OCI-LY7 (cell line): ENCODE measurements at regions not wholly inside any gene's neighbourhood (a gene's known extent, or its start where the extent isn't known, plus 50 kb on each side); places are given as distances from the start of the nearest gene placed in this dataset.

Source experiments
- EZH2phosphoT487 ChIP-seq: fragments of 200-600 bp; sonication (generic); IDR thresholded peaks from 2 replicates; pipeline ENCODE4 v1.6.1; 2018; ENCODE audit warnings: low read depth, borderline replicate concordance, mild to moderate bottlenecking, mixed run types, antibody characterized with exemption, low read length, moderate library complexity, mixed read lengths
- TF ChIP-seq, protein P1 (sequence below): fragments of 200-600 bp; sonication (generic); conservative IDR thresholded peaks from 2 replicates; pipeline ENCODE4 v1.5.1; 2014; ENCODE audit warnings: mild to moderate bottlenecking, antibody characterized with exemption, low read length, moderate library complexity, mixed read lengths

DNA sequence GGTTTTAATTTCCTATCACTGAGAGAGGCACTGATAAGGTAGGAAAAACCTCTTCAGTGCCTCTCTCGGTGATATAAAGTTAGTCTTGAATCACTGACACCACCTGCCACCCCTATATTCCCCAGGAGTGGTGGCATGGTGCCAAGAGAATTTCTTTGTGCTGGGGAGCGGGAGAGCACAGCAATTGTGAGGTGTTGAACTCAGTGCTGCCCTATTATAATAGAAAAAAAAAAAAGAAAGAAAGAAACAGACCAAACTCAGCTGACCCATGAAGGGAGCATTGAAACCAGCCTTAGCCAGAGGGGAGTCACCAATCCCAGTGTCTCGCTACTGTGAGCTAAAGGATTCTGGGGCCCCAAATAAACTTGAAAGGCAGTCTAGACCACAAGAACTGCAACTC lies 201.4 kb upstream of the STT3B start:
- TF ChIP-seq, protein P1, sequence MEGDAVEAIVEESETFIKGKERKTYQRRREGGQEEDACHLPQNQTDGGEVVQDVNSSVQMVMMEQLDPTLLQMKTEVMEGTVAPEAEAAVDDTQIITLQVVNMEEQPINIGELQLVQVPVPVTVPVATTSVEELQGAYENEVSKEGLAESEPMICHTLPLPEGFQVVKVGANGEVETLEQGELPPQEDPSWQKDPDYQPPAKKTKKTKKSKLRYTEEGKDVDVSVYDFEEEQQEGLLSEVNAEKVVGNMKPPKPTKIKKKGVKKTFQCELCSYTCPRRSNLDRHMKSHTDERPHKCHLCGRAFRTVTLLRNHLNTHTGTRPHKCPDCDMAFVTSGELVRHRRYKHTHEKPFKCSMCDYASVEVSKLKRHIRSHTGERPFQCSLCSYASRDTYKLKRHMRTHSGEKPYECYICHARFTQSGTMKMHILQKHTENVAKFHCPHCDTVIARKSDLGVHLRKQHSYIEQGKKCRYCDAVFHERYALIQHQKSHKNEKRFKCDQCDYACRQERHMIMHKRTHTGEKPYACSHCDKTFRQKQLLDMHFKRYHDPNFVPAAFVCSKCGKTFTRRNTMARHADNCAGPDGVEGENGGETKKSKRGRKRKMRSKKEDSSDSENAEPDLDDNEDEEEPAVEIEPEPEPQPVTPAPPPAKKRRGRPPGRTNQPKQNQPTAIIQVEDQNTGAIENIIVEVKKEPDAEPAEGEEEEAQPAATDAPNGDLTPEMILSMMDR: no peak
- no peak for TF ChIP-seq EZH2phosphoT487
